NCI-H82 (cell line): ENCODE measurements at regions not wholly inside any gene's neighbourhood (a gene's known extent, or its start where the extent isn't known, plus 50 kb on each side); places are given as distances from the start of the nearest gene placed in this dataset.
"Not testable (repeated sequence)": the region's sequence is repeated elsewhere in the genome, so short reads cannot be mapped to it uniquely, and the experiment has no call there.

Source experiments
- DNase-seq: peaks from one replicate; lab custom pipeline; 2025; lab: John Stamatoyannopoulos, UW

DNA sequence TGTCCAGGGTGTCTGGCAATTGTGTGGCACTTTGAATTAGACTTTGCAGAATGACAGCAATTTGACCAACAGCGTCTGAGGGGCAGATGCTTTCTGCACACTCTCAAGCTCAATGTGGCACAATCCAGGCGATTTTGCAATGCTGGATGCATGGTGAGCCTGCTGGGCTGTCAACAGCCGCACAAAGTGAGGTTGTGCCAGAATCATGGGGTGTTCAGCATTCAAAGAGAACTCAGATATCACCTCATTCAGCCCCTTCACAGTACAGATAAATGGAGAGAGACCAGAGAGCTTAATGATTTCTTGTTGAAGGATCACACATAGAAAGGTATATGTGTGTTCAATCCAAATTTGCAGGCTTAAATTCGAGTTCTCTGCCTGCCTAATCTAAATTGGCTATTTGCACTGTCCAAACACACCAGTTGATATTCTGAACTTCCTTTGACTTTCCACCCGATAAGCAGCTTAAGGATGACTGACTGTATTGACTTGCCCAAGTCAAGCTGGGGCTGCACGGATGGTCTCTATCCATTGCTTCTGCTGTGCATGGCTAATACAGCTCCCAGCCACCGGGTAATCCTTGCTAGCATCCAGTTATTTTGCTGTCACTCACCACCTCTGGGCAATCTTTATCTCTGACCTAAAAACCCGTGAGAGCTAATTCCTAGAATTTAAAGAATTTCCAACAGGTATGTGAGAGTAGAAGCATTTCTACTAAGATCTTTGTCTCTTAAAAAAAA is 157.9 kb upstream of the TAS2R1 start:
- peak; percentile 89 for DNase-seq

DNA sequence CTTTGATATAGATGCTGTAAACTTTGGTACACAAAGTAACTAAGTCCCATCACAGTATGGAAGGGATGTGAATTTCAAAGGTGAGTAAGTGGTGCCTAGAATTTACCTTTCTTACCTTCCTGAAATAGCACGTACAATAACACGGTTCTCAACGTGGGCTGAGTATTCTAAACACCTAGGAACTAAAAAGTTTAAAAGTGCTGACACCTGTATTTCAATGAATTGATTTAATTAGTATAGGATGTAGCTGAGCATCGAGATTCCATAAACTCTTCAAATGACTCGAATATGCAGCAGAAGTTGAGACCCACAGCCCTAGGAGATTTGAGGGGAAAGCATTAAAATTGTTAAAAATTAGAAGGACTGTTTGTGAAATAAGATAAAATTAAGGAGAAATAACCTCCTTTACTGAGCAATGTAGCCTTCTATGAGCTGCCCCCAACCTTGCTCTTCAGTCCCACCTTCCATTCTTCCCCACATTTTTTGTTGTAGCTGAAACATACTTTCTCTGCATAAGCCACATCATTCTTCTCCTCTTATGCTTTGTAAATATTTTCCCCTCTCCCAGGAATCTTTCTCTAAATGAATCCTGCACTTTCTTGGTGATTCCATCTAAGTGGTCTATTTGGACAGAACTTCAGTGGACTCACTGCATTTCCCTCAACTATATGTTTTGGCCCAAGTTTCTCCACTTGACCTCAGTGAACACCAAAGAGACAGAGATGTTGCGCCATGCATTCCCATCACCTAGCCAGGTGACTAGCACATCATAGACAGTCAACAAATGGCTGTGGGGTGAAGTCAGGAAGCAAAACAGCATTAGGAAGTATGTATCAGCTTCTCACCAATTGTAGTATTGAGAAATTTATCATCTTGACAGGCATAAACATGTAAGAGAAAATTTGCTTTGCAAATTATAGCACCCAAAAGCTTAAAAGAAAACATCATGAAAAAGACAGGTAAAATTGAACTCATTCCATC is 156.5 kb upstream of the TAS2R1 start:
- no peak for DNase-seq

DNA sequence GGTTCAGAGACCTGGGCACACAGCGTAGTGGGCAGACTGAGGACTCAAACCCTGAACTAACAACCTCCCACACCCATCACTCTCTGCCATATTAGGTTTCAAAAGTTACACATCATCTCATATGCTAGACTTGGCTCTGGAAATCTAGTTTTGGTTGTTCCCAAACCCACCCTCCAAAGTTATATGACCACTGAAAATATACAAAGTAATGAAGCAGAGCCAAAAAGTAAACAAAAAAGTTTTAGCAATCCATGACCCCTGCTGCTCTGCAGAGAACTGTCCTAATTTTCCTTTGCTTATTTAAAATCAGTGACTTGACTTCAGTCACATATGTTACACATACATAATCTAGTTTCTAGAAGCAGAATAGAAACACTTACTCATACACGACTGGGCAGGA is 155.6 kb upstream of the TAS2R1 start:
- DNase-seq: no peak

DNA sequence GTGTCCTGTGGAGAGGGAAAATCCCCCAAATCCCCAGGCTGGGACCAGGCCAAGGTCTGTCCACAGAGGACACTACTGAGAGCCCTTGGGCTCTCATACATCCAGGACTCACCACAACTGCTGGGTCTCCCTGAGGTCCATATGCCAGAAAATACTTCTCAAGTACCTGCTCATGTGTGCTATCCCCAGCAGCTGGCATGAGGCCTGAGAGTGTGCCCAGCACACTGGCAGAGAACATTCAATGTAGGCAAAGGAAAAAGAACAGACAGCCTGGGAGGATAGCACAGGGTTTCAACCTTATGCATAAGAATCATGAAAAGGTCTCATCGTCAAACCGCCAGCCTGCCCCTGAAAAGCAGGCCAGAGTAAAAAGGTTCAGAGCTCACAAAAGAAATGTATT is 154.1 kb upstream of the TAS2R1 start:
- DNase-seq: no peak

DNA sequence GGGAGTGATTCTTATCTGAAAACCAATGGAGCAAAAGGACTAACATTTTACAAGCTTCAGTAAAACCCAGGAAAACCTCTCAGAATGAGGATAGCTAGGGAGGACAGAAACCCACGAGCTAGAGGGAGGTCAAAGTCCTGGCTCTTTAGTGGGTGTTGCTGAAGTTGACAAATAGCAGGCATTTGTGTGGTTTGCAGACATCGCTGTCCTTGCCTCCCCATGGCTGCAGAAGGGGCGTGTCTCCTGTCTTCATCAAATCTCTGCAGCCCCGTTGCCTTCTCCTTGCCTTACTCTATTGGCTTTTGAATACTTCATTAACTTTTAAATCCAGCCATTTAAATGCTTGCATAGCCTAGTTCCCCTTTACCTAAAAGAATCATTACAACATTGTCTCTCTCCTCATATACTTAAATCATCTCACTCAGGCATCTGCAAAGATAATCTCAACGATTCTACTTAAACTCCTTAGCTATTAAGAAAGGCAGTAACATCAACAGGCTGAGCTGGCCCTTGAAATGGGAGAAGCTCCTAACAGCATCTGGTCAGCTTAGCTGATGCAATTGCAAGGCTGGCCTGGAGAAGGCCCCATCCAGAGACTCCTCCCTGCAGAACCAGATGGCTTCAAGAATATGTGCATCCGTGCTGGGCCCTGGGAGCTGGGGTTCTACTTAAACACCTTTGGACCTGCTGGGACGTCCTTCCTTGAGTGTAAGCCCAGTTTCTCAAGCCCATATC is 152.8 kb upstream of the TAS2R1 start:
- peak; percentile 97 for DNase-seq

DNA sequence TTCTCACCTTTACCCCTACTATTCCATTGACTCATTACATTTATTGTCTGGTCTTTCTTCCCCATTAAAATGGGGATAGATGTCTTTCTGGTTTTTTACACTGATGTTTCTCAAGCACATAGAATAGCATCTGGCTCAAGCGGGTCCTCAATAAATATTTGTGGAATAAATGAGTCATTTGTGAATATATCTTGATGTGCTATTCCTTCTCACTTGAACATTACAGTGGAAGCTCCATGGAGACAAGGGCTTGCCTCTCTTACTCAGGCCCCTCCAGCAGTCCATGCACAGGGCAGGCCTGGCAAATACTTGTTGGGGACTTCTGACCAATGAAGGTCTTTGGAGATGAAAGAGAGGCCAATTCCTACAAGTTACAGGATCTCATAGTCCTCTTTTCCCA is 151.7 kb upstream of the TAS2R1 start:
- no peak for DNase-seq

DNA sequence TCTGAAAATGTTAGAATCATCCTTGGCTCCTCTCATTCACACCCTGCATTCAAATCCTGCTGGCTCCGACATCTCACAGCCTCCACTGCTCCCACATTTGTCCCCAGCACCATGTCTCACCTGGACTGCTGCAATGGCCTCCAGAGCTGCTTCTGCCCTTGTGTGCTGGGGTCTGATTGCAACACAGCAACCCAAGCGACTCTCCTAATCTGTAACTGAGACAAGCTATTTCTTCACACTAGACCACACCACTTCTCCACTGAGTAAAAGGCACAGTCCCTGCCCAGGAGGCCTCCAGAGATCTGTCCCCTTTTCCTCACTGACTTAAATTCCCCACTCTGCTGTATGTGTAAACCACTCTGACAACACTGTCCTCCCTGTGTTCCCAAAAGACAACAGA is 151.1 kb upstream of the TAS2R1 start:
- DNase-seq: no peak

DNA sequence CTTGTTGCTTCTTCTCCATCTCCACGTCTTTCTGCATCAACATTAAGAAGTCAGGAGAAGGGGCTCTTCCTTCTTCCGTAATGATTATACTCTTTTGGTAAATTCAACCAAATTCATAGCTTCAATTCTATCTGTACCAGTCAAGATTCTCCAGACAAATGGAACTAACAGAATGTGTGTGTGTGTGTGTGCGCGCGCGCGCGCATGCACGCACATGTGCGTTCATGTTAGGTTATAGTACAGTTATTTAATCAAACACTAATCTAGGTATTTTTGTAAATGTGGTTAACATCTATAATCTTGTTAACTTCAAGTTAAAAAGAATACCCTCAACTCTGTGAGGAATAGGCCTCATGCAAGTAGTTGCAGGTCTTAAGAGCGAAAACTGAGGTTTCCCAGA is 150.3 kb upstream of the TAS2R1 start:
- no peak for DNase-seq

DNA sequence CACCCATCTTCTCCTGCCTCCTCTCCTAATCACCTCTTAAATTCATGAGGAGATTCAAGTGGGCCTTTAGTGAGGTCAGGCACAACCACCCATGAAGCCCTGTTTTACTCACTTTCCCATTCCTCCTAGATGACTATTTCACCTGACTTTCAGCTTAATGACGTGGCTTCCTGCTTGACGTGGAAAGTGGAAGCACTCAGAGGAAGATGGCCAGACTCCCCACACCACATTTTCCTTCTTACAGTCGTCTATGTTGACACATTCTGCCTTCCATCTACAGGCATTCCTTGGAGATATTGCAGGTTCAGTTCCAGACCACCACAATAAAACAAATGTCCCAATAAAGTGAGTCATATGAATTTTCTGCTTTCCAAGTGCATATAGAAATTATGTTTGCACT is 146.4 kb upstream of the TAS2R1 start:
- no peak for DNase-seq

DNA sequence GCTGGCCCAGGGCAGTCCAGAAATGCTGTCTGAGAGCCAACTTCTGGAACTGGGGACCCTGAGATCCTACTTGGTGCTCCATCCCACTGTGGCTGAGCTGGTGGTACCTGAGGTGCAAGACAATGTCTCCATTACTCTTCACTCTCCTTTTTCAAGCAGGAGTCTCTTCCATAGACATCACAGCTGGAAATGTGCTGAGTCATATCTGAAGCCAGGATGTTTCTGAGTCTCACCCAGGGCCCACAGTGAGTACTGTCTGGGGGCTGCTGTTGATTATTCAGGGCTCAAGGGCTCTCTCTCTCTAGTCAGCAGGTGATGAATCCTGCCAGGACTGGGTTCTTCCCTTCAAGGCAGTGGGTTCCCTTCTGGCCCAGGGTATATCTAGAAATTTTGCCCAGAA is 145.2 kb upstream of the TAS2R1 start:
- no peak for DNase-seq

DNA sequence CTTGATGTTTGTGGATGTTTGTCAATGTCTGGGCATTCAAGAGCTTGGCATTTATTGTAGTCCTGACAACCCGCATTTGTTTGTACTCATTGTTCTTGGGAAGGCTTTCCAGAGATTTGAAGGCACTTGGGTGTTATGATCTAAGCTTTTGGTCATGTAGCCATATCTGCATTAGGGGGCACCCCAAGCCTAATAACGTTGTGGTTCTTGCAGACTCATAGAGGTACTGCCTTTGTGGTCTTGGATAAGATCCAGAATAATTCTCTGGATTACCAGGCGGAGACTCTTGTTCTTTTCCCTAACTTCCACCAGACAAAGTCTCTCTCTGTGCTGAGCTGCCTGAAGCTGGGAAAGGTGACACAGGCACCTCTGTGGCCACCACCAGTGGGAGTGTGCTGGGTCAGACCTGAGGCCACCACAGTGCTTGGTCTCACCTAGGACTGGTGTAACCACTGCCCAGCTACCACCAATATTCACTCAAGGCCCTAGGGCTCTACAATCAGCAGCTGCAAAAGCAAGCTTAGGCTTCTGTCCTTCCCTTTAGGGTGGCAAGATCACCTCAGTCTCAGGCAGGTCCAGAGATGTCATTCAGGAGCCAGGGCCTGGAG is 144.4 kb upstream of the TAS2R1 start:
- DNase-seq: peak; percentile 29

DNA sequence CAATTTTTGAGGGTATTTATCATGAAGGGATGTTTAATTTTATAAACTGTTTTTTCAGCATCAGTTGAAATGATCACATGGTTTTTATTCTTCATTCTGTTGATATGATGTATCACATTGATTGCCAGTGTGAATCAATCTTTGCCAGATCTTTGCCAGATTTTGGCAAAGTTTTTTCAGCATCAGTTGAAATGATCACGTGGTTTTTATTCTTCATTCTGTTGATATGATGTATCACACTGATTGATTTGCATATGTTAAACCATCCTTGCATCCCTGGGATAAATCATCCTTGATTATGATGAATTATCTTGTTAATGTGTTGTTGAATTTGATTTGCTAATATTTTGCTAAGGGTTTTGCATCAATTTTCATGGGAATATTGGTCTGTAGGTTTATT is 140.9 kb upstream of the TAS2R1 start:
- DNase-seq: no peak

DNA sequence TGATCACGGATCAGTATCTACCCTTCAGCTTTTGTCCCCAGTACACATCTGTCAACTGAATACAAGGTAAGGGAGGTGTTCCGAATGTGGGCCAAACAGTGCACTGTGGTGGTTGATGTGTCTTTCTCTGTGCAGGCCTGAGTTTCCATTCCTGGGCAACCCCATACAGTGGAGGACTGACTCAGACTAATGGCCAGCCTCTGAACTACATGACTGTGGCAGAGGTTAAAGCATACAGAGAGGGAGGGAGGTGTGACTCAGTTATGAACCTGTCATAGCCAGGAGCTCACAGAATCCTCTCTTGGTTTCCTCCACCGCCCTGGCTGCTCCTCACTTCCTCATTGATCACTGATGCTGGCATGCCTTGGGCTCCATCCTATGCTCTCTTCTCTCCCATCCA is 136.4 kb upstream of the TAS2R1 start:
- DNase-seq: no peak

DNA sequence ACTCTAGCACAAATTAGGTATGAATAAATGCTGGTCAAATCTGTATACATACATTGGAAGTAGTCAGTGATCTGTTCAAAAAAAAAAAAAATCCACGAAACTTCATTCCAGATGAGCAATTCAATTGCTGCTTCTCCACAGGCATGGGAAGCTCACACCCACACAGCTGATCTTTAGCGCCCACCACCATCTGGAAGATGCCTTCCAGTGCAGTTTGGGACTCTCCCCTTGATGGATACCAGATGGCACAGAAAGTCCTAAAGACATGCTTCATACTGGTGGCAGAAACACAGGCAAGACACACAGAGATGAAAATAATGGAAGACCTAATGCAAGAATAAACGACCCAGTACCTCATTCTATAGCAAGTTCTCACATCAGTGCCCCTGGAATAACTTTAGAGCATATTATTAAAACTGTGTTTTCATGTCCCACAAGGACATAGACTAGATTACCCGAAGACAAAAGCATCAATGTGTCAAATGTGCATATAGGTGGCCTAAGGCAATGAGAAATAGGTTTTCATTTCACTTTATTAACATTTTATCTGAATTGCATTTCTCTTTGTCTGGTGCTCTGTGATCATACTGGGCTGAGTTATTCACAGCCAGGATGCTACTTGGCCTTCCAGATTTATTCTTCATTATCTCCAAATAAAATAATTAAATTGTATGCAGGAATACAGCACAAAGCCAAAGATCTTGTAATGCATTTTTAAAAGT is 135.4 kb upstream of the TAS2R1 start:
- DNase-seq: peak; percentile 73

DNA sequence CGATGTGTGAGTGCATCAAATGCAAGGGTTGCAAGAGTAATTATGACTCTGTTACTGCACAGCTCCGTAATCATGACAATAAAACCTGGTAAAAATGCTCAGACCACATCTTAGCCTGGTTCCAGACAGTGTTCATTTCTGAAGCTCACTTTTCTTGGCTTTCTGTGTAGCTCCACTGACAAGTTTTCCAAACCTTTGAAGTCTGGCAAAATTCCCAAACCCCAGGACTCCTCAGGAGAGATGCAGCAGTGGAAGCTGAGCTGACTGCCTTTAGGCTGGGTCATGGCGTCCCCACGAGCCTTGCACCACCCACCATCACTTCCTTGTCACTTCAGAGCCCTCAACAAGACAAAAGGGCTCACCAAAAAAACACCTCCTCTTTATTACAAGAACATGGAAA is 131.6 kb upstream of the TAS2R1 start:
- DNase-seq: no peak

DNA sequence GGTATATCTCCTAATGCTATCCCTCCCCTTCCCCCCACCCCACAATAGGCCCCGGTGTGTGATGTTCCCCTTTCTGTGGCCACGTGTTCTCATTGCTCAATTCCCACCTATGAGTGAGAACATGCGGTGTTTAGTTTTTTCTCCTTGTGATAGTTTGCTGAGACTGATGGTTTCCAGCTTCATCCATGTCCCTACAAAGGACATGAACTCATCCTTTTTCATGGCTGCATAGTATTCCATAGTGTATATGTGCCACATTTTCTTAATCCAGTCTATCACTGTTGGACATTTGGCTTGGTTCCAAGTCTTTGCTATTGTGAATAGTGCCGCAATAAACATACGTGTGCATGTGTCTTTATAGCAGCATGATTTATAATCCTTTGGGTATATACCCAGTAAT is 122.5 kb upstream of the TAS2R1 start:
- not testable (repeated sequence) for DNase-seq

DNA sequence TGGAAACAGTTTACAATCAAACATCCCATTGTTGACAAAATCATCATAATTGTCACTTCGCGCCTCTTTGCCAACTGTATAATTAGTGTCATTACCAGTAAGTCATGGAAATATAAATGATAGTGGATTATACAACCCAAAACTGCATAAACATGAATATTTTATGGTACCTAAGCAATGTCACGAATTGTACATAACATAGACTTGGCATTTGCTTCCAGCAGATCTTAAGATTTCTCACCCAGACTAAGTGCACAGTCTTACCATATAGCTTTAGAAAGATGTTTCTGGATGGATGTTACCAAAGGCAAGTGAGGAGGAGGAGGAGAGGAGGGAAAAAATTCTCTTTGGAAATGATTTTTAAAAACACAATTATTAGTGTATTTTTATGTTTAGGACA is 113.4 kb upstream of the TAS2R1 start:
- no peak for DNase-seq

DNA sequence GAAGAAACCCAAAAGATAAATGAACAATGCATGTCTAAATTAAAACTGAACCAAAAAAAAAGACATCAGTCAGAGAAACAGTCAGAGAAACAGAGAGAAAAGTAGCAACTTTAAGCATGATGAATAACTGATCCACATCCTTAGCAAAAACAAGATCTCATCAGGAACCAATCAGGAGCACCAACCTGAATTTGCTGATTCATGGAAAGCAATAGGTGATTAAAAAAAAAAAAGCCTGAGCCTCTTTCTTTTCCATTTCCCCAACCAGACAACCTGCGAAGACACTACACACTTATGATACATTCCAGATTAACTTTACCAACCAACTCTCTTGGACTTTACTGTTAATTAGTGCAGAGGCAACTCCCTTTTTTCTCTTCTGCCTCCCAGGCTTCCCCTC is 112.7 kb upstream of the TAS2R1 start:
- DNase-seq: no peak

DNA sequence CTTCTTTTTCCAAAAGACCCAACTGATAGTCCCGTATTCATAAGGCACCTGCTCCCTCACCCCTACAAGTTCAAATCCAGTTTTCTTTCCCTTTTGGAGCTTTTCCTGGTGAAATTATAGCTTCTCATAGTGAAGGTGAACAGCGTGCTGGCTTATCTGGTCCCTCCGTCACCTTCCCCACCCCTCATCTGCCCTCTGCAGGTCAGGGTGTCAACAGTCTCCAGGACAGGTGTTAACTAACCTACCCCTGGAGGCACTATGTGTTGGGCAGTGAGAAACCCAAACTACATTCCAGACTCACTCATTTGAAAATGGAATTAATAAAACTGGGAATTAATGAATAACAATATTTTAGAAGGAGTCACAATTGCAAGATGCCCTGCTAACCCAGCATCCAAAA is 109.0 kb upstream of the TAS2R1 start:
- DNase-seq: no peak

DNA sequence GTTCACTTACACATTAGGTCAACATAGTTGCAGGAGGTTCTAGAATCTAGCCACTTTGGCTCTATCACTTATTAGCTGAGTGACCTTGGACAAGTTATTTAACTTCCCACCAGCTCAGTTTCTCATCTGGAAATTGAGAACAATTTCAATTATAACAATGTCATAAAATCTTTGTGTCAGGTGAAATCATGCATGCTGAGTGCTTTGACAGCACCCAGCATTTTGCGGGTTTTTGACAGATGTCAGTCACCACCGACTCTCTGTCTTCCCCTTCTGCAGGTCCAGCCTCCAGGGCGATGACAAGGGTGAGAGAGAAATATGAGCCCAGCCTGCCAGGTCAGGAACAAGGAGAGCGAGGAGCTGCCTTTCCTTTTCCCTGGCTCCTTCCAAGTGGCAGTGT is 107.1 kb upstream of the TAS2R1 start:
- DNase-seq: no peak

DNA sequence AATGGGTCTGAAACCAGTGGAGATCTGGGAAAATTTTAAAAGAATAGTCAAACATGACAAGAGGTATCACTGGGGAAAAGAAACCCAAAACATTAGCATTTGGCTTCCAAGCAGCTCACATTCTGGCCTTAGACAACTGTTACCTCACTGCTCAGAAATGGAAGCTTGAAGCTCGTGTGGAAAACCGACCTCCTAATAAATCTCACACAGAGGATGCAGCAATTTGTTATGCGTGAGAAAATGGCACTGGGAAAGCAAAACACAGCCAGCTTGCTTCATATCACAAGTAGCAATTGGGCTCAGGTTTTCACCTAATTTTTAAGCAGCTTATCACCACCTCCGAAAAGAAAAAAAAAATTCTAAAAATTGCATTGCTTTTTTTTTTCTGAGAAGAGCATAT is 103.3 kb upstream of the TAS2R1 start:
- DNase-seq: no peak

DNA sequence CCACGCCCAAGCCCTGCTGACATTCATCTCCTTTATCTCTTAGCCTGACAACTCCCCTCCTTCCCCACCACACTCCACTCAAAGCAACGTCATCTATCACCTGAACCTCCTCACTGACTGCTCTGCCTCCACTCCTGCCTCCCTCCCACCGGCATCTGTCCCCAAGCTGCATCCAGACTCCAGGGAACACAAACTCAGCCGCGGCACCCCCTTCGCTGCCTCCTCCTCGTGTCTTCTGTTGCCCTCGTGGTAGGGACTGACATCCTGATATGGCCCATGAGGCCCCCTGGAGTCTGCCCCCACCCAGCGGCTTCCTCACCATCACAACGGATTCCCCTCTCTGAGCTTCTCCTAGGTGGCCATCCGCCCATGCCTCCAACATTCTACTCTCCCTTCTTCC is 101.0 kb upstream of the TAS2R1 start:
- DNase-seq: no peak
